GM21381 (cell line): ENCODE measurements at regions not wholly inside any gene's neighbourhood (a gene's known extent, or its start where the extent isn't known, plus 50 kb on each side); places are given as distances from the start of the nearest gene placed in this dataset.

Source experiments
- ATAC-seq: cut with Tn5 transposase; IDR thresholded peaks from one replicate; pipeline ENCODE4 v1.9.1; 2021; ENCODE audit warnings: mild to moderate bottlenecking, moderate library complexity; ENCODE audit not compliant: unreplicated experiment

DNA sequence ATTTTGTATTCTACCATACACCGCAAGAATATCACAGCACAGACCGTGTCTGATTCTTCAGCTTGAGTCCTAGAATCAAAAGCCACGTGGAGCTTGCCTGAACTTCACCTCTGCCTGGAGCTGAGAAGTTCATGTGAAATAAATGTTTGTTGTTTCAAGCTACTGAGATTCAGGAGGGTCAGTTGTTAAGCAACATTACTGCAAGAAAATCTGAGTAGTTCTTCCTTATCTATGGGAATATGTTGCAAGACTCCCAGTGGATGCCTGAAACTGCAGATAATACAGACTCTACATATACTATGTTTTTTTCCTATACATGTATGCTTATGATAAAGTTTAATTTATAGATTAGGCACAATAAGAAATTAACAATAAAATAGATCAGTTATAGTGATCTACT is 995.3 kb downstream of the TBC1D22A start:
- ATAC-seq = no peak

DNA sequence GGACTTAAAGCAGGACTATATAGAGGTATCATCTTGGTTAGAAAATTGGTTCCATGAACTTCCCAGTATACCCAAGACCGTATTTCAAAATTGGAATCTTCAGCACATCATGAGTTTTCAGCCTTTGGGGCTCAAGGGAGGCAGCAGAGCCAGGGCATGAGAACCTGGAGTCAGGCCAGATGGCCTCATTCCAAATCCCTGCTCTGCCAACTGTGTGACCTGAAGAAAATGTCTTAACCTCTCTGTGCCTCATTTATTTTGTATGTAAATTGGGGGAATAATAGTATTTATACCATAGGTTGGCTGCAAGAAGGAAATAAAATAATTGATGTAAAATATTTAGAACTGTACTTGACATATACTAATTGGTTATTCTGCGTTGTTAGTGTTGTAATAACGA is 987.6 kb downstream of the TBC1D22A start:
- no peak for ATAC-seq

DNA sequence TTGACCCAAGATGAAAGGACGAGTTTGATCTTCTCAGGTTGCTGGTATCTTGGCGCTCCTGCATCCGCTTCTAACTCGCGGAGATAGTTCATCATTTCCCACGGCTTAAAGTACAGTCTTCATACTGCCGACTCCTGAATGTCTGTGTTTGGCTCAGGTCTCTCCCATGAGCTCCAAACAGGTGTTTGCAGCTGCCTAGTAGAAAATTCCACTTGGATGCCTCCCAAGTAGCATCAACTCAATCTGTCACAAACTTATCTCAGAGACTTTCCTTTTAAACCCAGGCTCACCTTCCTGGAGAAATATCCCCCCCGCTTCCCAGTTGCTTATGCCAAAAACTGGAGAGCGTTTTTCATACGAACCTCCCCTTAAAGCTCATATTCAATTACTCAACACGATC is 986.5 kb downstream of the TBC1D22A start:
- no peak for ATAC-seq

DNA sequence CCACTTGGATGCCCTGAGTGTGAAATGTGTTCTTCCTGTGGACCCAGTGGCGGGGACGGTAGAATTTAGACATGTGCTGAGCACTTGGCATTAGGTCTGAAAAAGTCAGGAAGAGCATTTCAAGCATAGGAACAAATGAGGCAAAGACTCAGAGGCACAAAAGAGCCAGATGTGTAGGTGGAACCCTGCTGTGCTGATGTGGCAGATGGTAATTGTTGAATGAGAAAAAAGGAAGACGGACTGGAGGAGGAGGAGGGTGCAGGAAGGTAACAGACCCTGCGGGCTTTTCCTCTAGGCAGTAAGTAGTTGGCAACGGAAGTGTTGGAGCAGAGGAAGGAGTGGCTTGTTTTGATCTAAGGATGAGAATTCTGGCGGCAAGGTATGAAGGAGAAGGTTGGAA is 985.8 kb downstream of the TBC1D22A start:
- ATAC-seq = no peak

DNA sequence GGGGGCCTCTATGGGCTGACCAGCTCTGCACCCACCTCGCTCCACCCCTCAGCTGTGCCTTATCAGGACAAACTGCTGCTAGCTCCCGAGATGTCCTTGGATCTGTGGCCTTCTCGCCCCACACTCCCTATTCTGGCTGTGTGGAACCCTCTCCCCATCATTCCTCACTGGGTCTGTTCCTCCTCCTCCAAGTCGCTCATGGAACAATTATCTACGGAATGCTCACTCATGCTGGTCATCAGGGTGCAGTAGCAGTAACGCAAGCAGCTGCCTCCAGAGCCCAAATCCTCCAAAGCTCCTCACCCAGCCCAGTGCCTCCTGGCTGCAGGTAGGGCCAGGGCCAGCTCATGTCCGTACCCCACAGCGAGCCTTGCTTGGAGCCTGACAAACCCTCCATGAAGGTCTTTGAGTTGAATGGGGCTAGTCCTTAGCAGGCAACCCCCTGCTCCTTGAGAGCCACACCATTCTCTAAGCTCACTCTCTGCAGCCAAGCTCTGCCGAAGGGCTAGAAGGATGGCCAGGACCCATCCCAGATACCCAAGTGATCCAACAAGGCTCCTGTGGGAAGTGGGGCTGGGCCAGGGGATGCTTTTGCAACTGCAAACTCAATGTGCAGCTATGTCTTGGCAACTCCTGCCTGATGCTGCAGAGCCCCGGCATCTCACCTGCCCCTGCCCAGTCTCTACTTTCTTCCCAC is 977.8 kb downstream of the TBC1D22A start:
- no peak for ATAC-seq

DNA sequence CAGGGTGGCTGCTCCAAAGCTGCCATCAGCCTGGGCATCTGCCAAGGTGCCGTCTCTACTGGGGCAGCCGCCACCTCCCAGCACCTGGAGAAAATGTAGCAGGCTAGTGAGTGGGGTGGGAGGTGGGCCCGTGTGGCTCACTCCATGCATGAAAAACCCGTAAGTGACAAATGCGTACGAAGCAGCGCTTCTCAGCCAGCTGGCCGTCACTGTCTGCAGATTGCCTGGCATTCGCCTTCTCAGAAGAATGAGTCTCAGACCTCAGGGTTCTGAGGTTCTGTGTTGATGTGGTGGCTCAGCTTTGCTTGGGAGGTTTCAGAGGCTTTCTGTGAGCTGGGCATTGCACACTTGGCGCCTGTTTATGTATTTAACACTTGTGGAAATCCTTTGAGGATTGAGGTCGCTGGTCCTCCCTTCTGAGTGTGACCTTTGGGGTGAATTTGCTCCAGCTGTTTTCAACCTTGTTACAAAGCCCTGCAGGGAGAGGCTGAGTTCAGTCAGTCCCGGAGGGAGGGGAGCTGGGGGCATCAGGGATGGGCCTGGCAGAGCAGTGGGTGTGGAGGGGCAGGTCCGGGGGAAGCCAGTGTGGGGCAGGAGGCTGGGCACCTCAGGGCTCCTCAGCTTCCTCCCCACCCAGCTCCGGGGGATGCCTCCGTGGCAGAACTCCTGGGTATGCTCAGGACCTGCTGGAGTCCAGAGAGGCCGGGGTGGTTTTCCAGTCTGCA is 977.0 kb downstream of the TBC1D22A start:
- no peak for ATAC-seq

DNA sequence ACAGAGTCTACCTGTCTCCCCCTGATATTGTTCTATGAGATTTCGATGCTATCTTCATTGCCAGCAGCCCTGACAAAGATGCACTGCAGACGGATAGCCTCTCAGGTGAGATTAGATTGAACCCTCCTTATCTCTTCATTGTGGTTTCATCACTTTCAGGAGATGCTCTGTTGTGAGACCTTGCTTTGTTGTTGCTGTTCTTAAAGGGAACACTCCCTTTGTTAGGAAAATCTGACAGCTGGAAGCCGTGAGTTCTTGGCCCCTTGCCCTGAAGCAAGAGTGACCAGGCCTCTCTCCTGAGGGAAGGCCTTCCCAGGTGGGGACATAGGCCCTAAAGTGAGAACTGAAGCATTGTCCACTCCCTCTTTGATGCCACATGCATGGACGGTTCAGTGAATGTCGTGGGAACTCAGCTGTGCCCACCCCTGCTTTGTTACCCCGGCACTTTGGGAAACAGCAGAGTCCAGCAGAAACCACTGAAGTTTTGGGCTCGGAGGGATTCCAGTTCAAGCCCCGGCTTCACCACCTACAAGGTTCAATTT is 976.1 kb downstream of the TBC1D22A start:
- ATAC-seq = no peak

DNA sequence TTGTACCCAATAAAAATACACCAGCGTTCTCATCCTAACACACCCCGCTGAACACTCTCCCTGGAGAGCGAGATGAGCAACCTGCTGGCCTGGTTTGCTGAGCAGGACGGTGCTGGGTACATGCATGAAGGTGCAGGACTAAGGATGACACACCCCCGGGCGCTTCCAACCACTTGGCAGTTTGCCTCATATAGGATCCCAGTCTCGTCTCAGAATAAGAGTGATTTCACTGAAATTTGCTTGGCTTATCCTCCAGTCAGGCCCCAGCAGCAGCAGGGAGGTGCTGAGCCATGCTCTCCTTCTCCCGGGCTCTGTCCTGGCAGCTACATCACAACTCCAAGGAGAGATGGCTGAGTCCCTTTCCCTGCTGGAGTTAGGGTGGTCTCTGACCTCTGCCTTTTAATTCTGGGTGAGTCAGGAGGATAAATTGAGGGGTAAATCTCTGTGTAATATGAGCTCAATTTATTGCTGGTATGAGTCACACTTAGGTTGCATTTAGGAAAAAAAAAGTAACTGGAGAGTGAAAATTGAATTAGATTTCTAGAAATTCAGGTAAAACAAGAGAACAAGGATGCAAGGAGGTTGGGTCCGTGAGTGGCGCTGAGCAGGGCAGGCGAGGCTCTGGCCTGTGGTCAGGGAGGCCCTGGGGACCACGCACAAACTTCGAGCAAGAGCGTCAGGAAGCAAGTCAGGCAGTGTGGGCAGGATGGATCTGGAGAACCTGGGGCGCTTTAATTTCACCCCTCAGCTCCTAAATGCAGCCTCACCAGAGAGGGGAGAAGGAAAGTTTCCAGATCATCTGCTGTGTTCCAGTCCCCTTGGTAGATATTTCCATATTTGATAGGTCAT is 974.0 kb downstream of the TBC1D22A start:
- no peak for ATAC-seq

DNA sequence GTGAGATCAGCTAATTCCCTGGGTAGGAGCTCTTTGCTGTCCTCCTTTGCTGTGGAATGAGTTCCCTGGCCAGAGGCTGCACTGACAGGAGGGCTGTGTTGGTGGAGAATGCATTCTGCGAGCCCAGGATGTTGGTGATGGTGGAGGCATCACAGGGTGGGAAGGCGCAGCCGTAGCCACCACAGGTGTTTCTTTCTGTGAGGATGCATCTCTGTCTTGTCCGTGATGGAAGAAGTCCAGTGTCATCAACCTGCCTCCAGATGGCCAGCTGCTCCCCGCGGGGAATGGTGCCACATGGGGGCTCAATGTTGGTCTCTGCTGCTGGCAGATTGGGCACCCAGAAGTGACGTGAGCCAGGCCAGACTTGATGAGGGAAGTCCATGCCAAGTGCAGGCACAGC is 972.1 kb downstream of the TBC1D22A start:
- no peak for ATAC-seq

DNA sequence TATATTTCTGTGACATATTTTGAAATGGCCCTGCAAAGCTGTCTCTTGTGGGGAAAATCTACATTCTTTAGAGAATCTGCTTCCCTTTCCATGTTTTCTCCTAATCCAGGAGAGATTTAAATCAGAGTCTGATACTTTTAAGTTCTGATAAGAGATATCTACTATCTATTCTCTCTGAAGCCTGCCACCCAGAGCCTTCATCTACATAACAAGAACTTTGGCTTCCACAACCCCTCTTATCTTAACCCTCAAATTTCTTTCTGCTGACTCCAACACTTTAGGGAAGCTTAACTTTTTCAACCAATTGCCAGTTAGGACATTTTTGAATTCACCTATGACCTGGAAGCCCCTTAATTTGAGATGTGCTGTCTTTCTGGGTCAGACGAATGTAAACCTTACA is 965.2 kb downstream of the TBC1D22A start:
- ATAC-seq = no peak

DNA sequence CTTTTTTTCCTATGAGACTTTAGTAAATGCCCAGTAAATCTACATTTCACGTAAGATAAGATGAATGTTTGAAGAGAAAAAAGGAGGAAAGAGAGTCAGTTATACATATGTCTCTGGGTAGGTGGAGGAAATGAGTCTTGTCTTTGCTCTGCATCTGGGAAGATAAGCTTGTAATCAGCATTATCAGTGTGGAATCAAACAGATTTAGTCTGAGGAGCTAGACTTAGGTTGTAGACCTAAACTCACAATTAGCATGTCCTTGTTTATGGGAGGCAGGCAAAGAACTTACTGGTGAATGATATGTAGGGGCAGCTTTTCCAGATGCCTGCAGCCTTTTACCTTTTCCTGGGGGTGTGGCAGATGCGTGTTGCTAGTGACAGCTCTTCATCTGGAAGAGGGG is 962.3 kb downstream of the TBC1D22A start:
- no peak for ATAC-seq

DNA sequence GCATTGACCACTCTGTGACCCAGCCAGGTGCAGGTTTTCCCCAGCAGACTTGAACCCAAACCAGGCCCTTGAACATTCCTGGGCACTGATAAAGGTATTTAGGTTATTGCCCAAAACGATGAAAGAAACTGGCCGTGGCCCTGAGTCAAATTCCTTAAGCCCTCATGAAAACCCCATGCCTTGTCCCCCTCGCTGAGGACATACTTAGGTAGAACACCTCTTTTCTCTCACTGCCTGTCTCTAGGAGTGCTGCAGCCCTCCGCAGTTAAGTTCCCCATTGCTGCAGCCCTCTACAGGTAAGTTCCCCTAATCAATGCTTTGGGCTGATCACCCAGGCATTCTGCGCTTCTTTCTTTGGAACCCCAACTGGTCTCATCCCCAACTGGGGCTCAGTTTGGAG is 961.6 kb downstream of the TBC1D22A start:
- ATAC-seq = no peak

DNA sequence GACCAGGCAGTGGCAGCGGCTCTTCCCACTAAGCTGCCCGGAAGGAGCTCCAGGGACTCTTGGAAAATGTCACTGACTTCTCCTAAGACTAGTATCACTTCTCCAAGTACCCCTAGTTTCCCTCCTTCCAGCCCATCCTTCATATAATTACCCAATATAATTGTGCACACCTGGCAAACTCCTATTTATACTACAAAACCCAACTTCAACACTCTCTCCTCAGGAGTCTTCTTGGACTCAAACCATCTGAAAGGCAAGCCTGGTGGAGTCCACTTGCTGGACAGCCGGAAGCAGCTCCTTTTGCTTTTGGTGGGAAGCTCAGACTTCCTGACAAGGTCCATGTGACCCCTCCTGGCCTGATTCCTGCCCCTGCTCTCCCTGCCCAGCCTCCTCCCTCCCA is 955.9 kb downstream of the TBC1D22A start:
- no peak for ATAC-seq

DNA sequence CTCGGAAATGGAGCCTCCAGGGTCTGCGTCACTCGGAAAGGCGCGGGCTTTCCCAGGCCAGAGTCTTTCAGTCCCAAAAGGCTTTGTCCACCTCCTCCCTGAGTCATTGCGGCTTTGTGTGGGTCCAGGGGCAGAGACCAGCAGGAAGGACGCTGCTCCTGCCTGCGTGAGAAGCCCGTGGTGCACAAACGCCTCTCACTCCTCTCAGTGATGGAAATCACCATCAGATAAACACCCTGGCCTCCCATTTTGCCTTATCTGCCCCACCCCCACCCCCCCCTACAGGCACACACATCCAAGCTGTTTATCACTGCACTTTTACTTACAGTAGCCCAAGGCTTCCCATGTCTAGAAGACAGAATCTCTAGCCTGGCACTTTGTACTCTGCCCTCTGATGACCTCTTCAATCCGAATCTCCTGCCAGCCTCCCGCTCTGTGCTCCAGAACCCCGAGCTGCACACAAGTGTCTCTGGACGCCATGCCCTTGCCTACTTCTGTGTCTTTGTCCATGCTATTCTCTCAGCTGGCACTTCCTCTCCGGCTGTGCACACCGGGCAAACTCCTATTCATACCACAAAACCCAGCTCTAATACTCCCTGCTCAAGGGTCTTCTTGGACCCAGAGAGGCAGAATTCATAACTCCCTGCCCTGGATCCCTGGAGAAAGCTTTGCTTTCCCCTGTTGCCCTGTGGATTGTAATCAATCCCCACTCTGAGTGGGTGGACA is 954.6 kb downstream of the TBC1D22A start:
- no peak for ATAC-seq

DNA sequence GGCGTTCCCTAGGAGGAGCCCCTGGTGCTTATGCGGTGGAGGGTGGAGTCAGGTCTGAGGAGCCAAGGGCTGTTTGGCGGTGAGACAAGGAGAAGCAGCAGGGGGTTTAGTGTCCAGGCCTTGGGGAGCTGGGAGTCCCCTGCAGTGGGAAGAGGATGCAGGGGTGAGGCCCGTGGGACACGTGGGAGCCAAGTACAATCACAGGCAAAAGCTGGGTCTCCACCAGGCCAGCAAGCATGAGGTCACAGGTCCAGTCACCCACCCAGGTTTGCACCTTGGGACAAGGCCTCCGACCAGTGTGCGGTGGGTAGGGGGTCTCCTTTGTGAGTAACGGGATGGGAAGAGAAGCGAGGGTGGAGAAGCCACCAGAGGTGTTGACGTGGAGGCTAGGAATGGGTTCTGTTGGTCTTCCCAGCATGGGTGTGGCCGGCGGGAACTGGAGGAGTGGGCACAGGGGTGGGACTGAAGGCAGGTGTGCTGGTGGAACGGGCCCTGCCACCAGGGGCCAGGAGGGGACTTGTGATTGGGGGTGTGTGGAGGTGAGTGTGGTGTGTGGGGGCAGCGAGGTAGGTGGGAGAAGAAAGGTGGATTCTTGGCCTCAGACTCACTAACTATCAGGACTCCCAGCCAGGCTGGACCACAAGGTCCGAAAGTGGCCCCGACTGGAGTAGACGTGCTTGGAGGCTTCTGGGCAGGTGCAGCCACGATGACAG is 953.6 kb downstream of the TBC1D22A start:
- no peak for ATAC-seq

DNA sequence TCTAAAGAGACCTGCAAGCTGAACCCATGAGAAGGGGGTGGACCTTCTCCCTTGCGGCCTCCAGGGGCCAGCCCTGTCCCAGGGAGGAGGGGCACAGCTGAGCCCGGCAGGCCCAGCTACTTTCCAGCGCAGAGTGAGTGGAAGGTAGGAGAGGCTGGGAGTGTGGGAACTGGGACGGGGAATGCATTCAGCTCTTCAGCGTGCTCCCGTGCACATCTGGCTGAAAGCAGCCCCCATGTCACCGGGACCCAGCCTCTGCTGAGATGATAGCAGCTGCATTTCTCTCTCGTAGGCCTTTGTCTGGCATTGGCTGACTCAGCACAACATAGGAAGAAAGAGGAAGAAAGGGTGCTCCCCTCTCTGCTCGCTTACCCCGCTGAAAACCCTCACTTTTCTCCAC is 951.5 kb downstream of the TBC1D22A start:
- ATAC-seq = no peak

DNA sequence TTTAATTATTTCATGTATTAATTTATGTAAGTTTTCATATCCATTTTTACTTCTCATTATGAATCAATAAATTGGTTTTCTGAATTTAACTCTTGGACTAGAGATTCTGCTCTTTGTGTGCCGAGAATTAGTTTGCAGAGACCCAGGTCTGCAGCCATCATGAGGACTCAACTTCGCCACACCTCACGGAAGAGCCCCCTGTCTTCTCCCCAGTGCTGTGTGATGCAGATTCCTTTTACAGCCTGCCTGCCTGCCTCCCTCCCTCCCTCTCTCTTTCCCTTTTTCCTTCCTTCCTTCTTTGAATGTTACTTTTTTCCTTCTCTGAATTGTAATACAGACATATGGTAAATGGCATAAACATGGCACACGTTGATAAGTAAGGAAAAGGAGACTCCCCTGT is 947.7 kb downstream of the TBC1D22A start:
- ATAC-seq = no peak

DNA sequence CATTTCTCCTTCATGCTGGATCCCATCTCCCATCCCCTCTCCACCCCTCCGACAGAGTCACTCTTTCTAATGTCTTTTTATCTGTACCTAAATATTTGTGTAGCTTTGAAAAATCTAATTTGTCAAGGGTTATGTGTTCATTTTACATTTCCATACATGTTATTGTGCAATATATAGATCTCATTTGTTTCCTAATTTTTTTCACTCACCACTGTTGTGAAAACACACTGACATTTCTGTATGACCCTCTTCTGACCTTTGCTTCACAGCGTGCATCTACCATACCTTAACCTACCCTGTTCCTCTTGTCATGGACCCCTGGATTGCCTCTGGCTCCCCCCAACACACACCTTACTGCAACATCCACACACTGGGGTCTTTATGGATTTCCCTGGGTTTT is 942.9 kb downstream of the TBC1D22A start:
- ATAC-seq = no peak

DNA sequence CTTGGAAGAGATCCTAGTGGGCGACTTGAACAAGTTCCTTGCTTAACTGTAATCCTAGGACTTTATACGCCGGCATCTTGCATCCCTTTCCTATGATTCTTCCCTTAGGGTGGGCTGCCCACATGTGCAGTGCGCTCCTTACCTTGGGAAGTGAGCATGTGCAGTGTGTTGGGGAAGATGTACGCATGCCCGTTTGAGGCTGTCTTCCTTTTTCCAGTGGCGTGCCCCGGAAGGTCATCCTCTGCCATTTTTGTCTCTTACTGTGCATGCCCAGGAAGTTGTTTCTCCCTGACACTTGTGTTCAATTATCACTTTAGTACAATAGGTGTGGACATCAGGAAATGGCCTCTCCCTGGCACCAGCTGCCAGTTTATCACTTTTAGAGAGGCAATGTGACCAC is 936.5 kb downstream of the TBC1D22A start:
- no peak for ATAC-seq

DNA sequence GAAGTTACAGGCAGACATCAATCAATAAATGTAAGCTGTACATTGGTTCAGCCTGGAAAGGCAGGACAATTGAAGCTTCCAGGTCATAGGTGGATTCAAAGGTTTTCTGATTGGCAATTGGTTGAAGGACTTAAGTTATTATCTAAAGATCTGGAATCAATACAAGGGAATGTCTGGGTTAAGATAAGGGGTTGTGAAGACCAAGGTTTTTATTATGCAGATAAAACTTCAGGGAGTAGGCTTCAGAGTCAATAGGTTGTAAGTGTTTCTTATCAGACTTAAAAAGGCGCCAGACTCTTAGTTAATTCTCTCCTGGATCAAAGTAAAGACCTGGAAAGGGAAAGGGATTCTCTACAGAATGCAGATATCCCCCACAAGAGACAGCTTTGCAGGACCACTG is 935.4 kb downstream of the TBC1D22A start:
- ATAC-seq = no peak
